Karpas-422 (cell line): ENCODE measurements at regions not wholly inside any gene's neighbourhood (a gene's known extent, or its start where the extent isn't known, plus 50 kb on each side); places are given as distances from the start of the nearest gene placed in this dataset.

Experiments
- DNase-seq: peaks from one replicate; pipeline ENCODE4 v3.0.0-alpha.2; 2015
- H2AFZ ChIP-seq: fragments of 200-600 bp; sonication (generic); 2 replicates; pipeline ENCODE4 v1.6.1; 2014; ENCODE audit warnings: antibody characterized with exemption, low read length, mixed read lengths
- H3K27ac ChIP-seq: fragments of 200-600 bp; sonication (generic); 2 replicates; pipeline ENCODE4 v1.5.1; 2014; ENCODE audit warnings: mild to moderate bottlenecking, low read length, moderate library complexity
- H3K27me3 ChIP-seq: fragments of 200-600 bp; sonication (generic); 2 replicates; pipeline ENCODE4 v1.6.1; 2014; ENCODE audit warnings: low read length, mixed read lengths
- H3K36me3 ChIP-seq: fragments of 200-600 bp; sonication (generic); 2 replicates; pipeline ENCODE4 v1.6.1; 2014; ENCODE audit warnings: low read length, mixed read lengths; ENCODE audit not compliant: insufficient read depth
- H3K4me1 ChIP-seq: fragments of 200-600 bp; sonication (generic); 2 replicates; pipeline ENCODE4 v1.6.1; 2014; ENCODE audit warnings: mild to moderate bottlenecking, low read length, mixed read lengths
- H3K4me2 ChIP-seq: fragments of 200-600 bp; sonication (generic); 2 replicates; pipeline ENCODE4 v1.6.1; 2014; ENCODE audit warnings: low read length, low read depth, mild to moderate bottlenecking; ENCODE audit not compliant: poor library complexity, severe bottlenecking
- H3K4me3 ChIP-seq: fragments of 200-600 bp; sonication (generic); 2 replicates; pipeline ENCODE4 v1.5.1; 2014; ENCODE audit warnings: mild to moderate bottlenecking, antibody characterized with exemption, low read length, mixed read lengths
- H3K79me2 ChIP-seq: fragments of 200-600 bp; sonication (generic); 2 replicates; pipeline ENCODE4 v1.6.1; 2014; ENCODE audit warnings: mild to moderate bottlenecking, low read length, mixed read lengths
- H3K9ac ChIP-seq: fragments of 200-600 bp; sonication (generic); 2 replicates; pipeline ENCODE4 v1.6.0; 2014; ENCODE audit warnings: low read length
- H3K9me2 ChIP-seq: fragments of 200-600 bp; sonication (generic), shearing (Covaris generic); replicated peaks from 2 replicates; pipeline ENCODE4 v1.6.0; 2014; ENCODE audit warnings: mild to moderate bottlenecking, low read length, moderate library complexity; ENCODE audit not compliant: insufficient read depth
- H3K9me3 ChIP-seq: fragments of 300-700, 200-600 bp; sonication (generic); 2 replicates; pipeline ENCODE4 v1.6.1; 2014; ENCODE audit warnings: low read length, mixed read lengths
- H4K20me1 ChIP-seq: fragments of 200-600 bp; sonication (generic); 2 replicates; pipeline ENCODE4 v1.6.1; 2014; ENCODE audit warnings: mild to moderate bottlenecking, antibody characterized with exemption, low read length, low read depth; ENCODE audit not compliant: insufficient read depth

DNA sequence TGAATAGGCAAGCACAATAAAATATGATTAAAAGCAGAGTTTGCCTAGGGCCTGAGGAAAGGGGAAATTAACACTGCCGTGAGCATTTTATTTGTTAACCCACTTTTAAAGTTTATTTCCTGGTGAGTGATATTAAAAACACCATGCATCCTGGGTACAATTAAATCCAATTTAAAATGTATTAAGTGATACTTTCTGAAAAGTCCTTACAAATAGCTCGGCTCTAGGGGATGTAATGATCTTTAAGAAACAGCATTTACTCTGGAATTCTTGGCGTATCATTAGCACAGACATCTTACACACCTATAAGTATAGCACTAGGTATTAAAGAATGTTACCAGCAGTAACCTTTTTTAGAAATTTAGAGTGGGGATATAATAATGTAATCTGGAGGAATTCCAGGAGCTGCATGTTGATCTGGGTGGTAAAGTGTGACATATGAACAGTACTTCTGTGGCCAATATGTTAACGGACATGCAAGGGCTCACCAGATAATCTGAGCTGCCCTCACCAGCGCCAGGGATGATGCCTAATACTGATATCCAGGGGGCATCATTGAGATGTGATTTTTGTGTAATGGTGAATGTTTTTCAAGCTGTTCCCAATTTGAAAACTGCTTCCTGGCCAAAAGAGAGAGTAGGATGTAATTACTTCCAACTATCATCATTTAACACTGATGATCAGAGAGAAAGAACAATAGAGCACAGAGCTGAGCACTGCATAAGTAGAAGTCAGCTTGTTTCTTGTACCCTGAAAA, 235.9 kb downstream of the DSEL start:
- Histone ChIP-seq H3K27me3 (no peaks in the 10 kb centered on the region), H4K20me1 (no peaks in the 10 kb centered on the region), H3K27ac (no peak overlapping the region), H3K4me2 (no peak overlapping the region), H3K9me3 (peaks cover 8% of the 10 kb centered on the region; the same call in 1 of the 2 replicates), H3K9ac (no peak overlapping the region), H3K4me3 (no peak overlapping the region), H2AFZ (no peak overlapping the region), H3K79me2 (no peaks in the 10 kb centered on the region), H3K36me3 (no peaks in the 10 kb centered on the region), H3K4me1 (no peaks in the 10 kb centered on the region), H3K9me2 (no peaks in the 10 kb centered on the region; the same call in 1 of the 2 replicates)
- no peak for DNase-seq

- Histone ChIP-seq H3K4me2 (no peak overlapping the region), H3K9me2 (no peaks in the 10 kb centered on the region), H3K79me2 (no peaks in the 10 kb centered on the region), H3K36me3 (no peaks in the 10 kb centered on the region), H3K4me3 (no peak overlapping the region), H3K9me3 (peaks cover 3% of the 10 kb centered on the region; the same call in 1 of the 2 replicates), H3K9ac (no peak overlapping the region), H3K4me1 (no peaks in the 10 kb centered on the region), H3K27me3 (no peaks in the 10 kb centered on the region), H2AFZ (no peak overlapping the region), H3K27ac (no peak overlapping the region), H4K20me1 (no peaks in the 10 kb centered on the region)
- DNase-seq, result no peak
Observed at GRCh38 chr18:67279988-67280387, 236.5 kb downstream of the DSEL start.

GRCh38 chr18:67278984-67279383, 237.5 kb downstream of the DSEL start:
- Histone ChIP-seq H3K4me3 (no peak overlapping the region), H4K20me1 (no peaks in the 10 kb centered on the region), H3K27me3 (no peaks in the 10 kb centered on the region), H3K4me2 (no peak overlapping the region), H3K4me1 (no peaks in the 10 kb centered on the region), H2AFZ (no peak overlapping the region), H3K79me2 (no peaks in the 10 kb centered on the region), H3K9ac (no peak overlapping the region), H3K9me3 (peaks cover 10% of the 10 kb centered on the region; the same call in 1 of the 2 replicates), H3K36me3 (no peaks in the 10 kb centered on the region), H3K9me2 (no peaks in the 10 kb centered on the region), H3K27ac (no peak overlapping the region)
- no peak for DNase-seq

GRCh38 chr18:67276638-67277037, 239.9 kb downstream of the DSEL start:
- Histone ChIP-seq H3K4me2 (no peak overlapping the region), H3K27me3 (no peaks in the 10 kb centered on the region), H3K9me2 (no peaks in the 10 kb centered on the region), H2AFZ (no peak overlapping the region), H3K79me2 (no peaks in the 10 kb centered on the region), H3K9ac (no peak overlapping the region), H3K36me3 (no peaks in the 10 kb centered on the region), H3K4me3 (no peak overlapping the region), H3K27ac (no peak overlapping the region), H3K4me1 (no peaks in the 10 kb centered on the region), H4K20me1 (no peaks in the 10 kb centered on the region), H3K9me3 (peaks cover 18% of the 10 kb centered on the region; the same call in 1 of the 2 replicates)
- DNase-seq, result no peak

DNA sequence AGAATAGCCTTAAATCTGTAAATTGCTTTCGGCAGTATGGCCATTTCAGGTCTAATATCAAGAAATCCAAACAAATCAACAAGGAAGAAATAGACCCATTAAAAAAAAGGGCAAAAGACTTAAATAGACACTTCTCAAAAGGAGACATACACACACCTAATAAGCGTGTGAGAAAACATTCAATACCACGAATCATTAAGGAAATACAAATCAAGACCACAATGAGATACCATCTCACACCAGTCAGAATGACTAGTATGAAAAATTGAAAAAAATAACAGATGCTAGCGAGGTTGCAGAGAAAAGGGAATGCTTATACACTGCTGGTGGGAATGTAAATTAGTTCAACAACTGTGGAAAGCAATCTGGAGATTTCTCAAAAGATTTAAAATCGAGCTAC, 243.2 kb downstream of the DSEL start:
- no peaks in the 10 kb centered on the region for H3K79me2 ChIP-seq
- no peaks in the 10 kb centered on the region; the same call in 1 of the 2 replicates for H3K36me3 ChIP-seq
- no peak overlapping the region for H2AFZ ChIP-seq
- H3K4me2 ChIP-seq, result no peak overlapping the region
- H3K4me1 ChIP-seq, result no peaks in the 10 kb centered on the region
- no peak overlapping the region for H3K27ac ChIP-seq
- no peaks in the 10 kb centered on the region for H3K9me2 ChIP-seq
- no peak for DNase-seq
- no peaks in the 10 kb centered on the region for H4K20me1 ChIP-seq
- H3K27me3 ChIP-seq, result no peaks in the 10 kb centered on the region
- H3K9ac ChIP-seq, result no peak overlapping the region
- H3K9me3 ChIP-seq, result peaks cover 43% of the 10 kb centered on the region
- no peak overlapping the region for H3K4me3 ChIP-seq

- no peak for DNase-seq
- Histone ChIP-seq H3K79me2 (no peaks in the 10 kb centered on the region), H3K4me3 (no peak overlapping the region), H3K27me3 (no peaks in the 10 kb centered on the region), H3K9me3 (peaks cover 51% of the 10 kb centered on the region), H3K9ac (no peak overlapping the region), H4K20me1 (no peaks in the 10 kb centered on the region), H3K36me3 (no peaks in the 10 kb centered on the region; the same call in 1 of the 2 replicates), H3K4me1 (no peaks in the 10 kb centered on the region), H3K27ac (no peak overlapping the region), H3K9me2 (no peaks in the 10 kb centered on the region), H3K4me2 (no peak overlapping the region), H2AFZ (no peak overlapping the region)
Observed at GRCh38 chr18:67269206-67269605, 247.3 kb downstream of the DSEL start.

- H3K79me2 ChIP-seq, result no peaks in the 10 kb centered on the region
- no peak overlapping the region for H3K9ac ChIP-seq
- H3K4me1 ChIP-seq, result no peaks in the 10 kb centered on the region
- H2AFZ ChIP-seq, result no peak overlapping the region
- no peak overlapping the region for H3K4me3 ChIP-seq
- H3K9me3 ChIP-seq, result peaks cover 51% of the 10 kb centered on the region
- H3K36me3 ChIP-seq, result no peaks in the 10 kb centered on the region; the same call in 1 of the 2 replicates
- H3K4me2 ChIP-seq, result no peak overlapping the region
- no peaks in the 10 kb centered on the region for H3K27me3 ChIP-seq
- no peaks in the 10 kb centered on the region for H4K20me1 ChIP-seq
- H3K27ac ChIP-seq, result no peak overlapping the region
- H3K9me2 ChIP-seq, result 0 out of 2 replicates have a peak, but pooled peaks cover 3% of the 10 kb centered on the region
- DNase-seq, result no peak
Observed at GRCh38 chr18:67268530-67268929, 248.0 kb downstream of the DSEL start.

- Histone ChIP-seq H3K27ac (no peak overlapping the region), H4K20me1 (no peaks in the 10 kb centered on the region), H3K4me1 (no peaks in the 10 kb centered on the region), H3K27me3 (no peaks in the 10 kb centered on the region), H3K9me3 (peaks cover 44% of the 10 kb centered on the region), H3K9me2 (0 out of 2 replicates have a peak, but pooled peaks cover 3% of the 10 kb centered on the region), H3K4me3 (no peak overlapping the region), H3K79me2 (no peaks in the 10 kb centered on the region), H2AFZ (no peak overlapping the region), H3K36me3 (no peaks in the 10 kb centered on the region; the same call in 1 of the 2 replicates), H3K4me2 (no peak overlapping the region), H3K9ac (no peak overlapping the region)
- no peak for DNase-seq
Observed at GRCh38 chr18:67266246-67267237, 250.0 kb downstream of the DSEL start.
